Mesendoderm (in vitro differentiated cells): ENCODE measurements at regions not wholly inside any gene's neighbourhood (a gene's known extent, or its start where the extent isn't known, plus 50 kb on each side); places are given as distances from the start of the nearest gene placed in this dataset.

Experiments
- DNase-seq: peaks from one replicate; pipeline ENCODE4 v3.0.0; 2013
- H2AK5ac ChIP-seq: 2 replicates; pipeline ENCODE4 v1.6.1; 2013; ENCODE audit warnings: low read length, inconsistent platforms
- H2BK120ac ChIP-seq: 2 replicates; pipeline ENCODE4 v1.6.1; 2013; ENCODE audit warnings: low read depth, mild to moderate bottlenecking, low read length, moderate library complexity, mixed read lengths
- H2BK15ac ChIP-seq: replicated peaks from 2 replicates; pipeline ENCODE4 v1.6.1; 2013; ENCODE audit warnings: low read depth, mild to moderate bottlenecking, moderate library complexity
- H2BK5ac ChIP-seq: 2 replicates; pipeline ENCODE4 v1.6.1; 2013; ENCODE audit warnings: low read length, inconsistent platforms
- H3K18ac ChIP-seq: 2 replicates; pipeline ENCODE4 v1.6.1; 2013; ENCODE audit warnings: mild to moderate bottlenecking, low read length, mixed read lengths
- H3K23ac ChIP-seq: one replicate; pipeline ENCODE4 v1.6.1; 2013; ENCODE audit warnings: low read length
- H3K27ac ChIP-seq: 2 replicates; pipeline ENCODE4 v1.5.1; 2013; ENCODE audit warnings: low read depth, mild to moderate bottlenecking, inconsistent platforms, low read length, moderate library complexity
- H3K27me3 ChIP-seq: 2 replicates; pipeline ENCODE4 v1.6.1; 2013; ENCODE audit warnings: low read length, control low read depth, mild to moderate bottlenecking, inconsistent platforms; ENCODE audit not compliant: insufficient read depth, poor library complexity
- H3K36me3 ChIP-seq: 2 replicates; pipeline ENCODE4 v1.6.1; 2013; ENCODE audit warnings: low read length, inconsistent platforms; ENCODE audit not compliant: control insufficient read depth, insufficient read depth
- H3K4ac ChIP-seq: one replicate; pipeline ENCODE4 v1.6.1; 2013; ENCODE audit warnings: low read depth, mild to moderate bottlenecking, low read length, moderate library complexity
- H3K4me1 ChIP-seq: 2 replicates; pipeline ENCODE4 v1.6.1; 2013; ENCODE audit warnings: low read depth, low read length, inconsistent platforms; ENCODE audit not compliant: control insufficient read depth
- H3K4me2 ChIP-seq: 2 replicates; pipeline ENCODE4 v1.6.1; 2013; ENCODE audit warnings: low read length
- H3K4me3 ChIP-seq: 2 replicates; pipeline ENCODE4 v1.5.1; 2013; ENCODE audit warnings: mild to moderate bottlenecking, low read length
- H3K56ac ChIP-seq: one replicate; pipeline ENCODE4 v1.6.1; 2013; ENCODE audit warnings: low read length
- H3K79me1 ChIP-seq: 2 replicates; pipeline ENCODE4 v1.6.1; 2013; ENCODE audit warnings: low read length, inconsistent platforms
- H3K79me2 ChIP-seq: 2 replicates; pipeline ENCODE4 v1.6.1; 2013; ENCODE audit warnings: mild to moderate bottlenecking, low read length; ENCODE audit not compliant: control insufficient read depth, insufficient read depth
- H3K9ac ChIP-seq: 2 replicates; pipeline ENCODE4 v1.6.1; 2013; ENCODE audit warnings: low read length, inconsistent platforms
- H4K5ac ChIP-seq: one replicate; pipeline ENCODE4 v1.6.1; 2013; ENCODE audit warnings: low read length
- H4K8ac ChIP-seq: one replicate; pipeline ENCODE4 v1.6.1; 2013; ENCODE audit warnings: low read depth, mild to moderate bottlenecking, control low read depth, low read length, moderate library complexity
- WGBS: extraction: QIAGEN DNeasy Blood & Tissue Kit; methylation state at CpG from one replicate; pipeline ENCODE4 v1.1.7; 2013; ENCODE audit warnings: low lambda C conversion rate, missing lambda C conversion rate; ENCODE audit not compliant: insufficient coverage; ENCODE audit errors: extremely low coverage; 5-methylcytosine and 5-hydroxymethylcytosine counted together

DNA sequence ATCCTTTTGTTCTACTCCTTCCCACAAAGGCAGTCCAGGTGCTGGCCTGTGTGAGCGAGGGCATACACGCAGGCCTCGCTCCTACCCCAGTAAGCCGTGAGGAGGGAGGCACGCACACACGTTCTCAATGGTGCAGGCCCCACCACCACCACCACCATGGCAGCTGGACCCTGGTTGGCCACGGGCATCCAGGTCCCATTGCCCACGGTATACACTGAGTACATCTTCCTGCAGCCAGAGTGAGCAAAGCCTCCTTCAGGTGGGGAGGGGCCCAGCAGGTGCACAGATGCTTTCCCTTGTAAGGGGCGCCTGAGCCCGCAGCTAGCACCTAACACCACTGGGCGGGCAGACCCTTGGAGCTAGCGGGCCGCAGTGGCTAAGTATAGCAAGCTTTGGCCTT is 373.3 kb upstream of the MKI67 start:
- no peak overlapping the region for H3K4me3 ChIP-seq
- no peak overlapping the region for H4K8ac ChIP-seq
- H3K9ac ChIP-seq, result no peak overlapping the region
- no peaks in the 10 kb centered on the region for H3K36me3 ChIP-seq
- no peak overlapping the region for H3K4ac ChIP-seq
- DNase-seq, result no peak
- no peaks in the 10 kb centered on the region for H3K27me3 ChIP-seq
- H3K4me2 ChIP-seq, result no peak overlapping the region
- H2AK5ac ChIP-seq, result no peak overlapping the region
- H4K5ac ChIP-seq, result no peak overlapping the region
- H3K79me1 ChIP-seq, result no peaks in the 10 kb centered on the region
- no peak overlapping the region for H3K18ac ChIP-seq
- H3K4me1 ChIP-seq, result no peaks in the 10 kb centered on the region
- H2BK120ac ChIP-seq, result no peak overlapping the region
- no peak overlapping the region for H2BK5ac ChIP-seq
- H2BK15ac ChIP-seq, result no peak overlapping the region
- H3K27ac ChIP-seq, result no peak overlapping the region
- no peak overlapping the region for H3K56ac ChIP-seq
- WGBS, result no CpG with 5 or more reads among the region's 13 CpGs
- H3K23ac ChIP-seq, result no peak overlapping the region
- no peaks in the 10 kb centered on the region for H3K79me2 ChIP-seq

DNA sequence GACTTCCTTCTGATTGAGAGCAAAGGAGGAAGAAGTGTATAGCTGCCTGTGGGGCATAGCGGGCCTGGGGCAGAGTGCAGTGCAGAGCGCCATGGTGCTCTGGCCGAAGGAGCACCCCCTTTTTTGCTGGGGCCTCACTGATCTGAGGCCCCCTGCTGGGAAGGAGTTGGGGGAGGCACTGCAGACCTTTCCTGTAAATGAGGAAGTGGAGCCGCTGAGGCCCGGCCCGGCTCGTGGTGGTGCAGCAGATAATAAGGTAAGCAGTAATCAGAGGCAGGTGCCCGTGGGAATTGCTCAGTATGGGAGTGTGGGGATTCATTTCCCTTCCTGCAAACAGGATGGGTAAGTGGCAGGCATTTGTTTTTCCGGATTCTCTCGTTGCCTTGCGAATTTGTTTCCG is 373.7 kb upstream of the MKI67 start:
- DNase-seq, result no peak
- H3K23ac ChIP-seq, result no peak overlapping the region
- H2BK120ac ChIP-seq, result no peak overlapping the region
- H2BK5ac ChIP-seq, result no peak overlapping the region
- H3K4me3 ChIP-seq, result no peak overlapping the region
- no peak overlapping the region for H3K18ac ChIP-seq
- H3K27me3 ChIP-seq, result no peaks in the 10 kb centered on the region
- no peaks in the 10 kb centered on the region for H3K36me3 ChIP-seq
- H3K79me2 ChIP-seq, result no peaks in the 10 kb centered on the region
- H3K56ac ChIP-seq, result no peak overlapping the region
- H3K4ac ChIP-seq, result no peak overlapping the region
- no peak overlapping the region for H3K9ac ChIP-seq
- no peak overlapping the region for H3K4me2 ChIP-seq
- no CpG with 5 or more reads among the region's 12 CpGs for WGBS
- no peak overlapping the region for H4K5ac ChIP-seq
- no peak overlapping the region for H3K27ac ChIP-seq
- H4K8ac ChIP-seq, result no peak overlapping the region
- H3K4me1 ChIP-seq, result no peaks in the 10 kb centered on the region
- no peak overlapping the region for H2AK5ac ChIP-seq
- no peaks in the 10 kb centered on the region for H3K79me1 ChIP-seq
- H2BK15ac ChIP-seq, result no peak overlapping the region

DNA sequence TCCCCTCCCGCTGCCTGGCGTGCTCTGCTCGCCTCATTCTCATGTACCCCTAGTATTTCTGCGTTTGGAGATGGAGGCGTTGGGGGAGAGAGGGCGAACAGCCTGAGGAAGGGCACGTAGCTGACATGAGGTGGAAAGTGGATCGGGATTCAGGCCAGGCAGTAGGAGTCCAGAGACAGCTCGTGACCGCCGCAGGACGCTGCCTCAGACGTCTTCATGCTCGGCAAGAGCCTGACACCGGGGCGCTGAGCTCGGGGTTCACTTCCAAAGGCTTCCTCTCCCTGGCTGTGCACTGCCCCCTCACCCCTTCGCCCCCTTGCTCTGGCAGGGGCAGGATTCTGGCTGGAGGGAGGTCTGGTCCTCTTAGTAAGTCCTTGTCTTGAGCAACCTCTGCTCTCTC is 374.4 kb upstream of the MKI67 start:
- H3K79me1 ChIP-seq, result no peaks in the 10 kb centered on the region
- H3K18ac ChIP-seq, result no peak overlapping the region
- no peaks in the 10 kb centered on the region for H3K27me3 ChIP-seq
- H3K4me2 ChIP-seq, result no peak overlapping the region
- H3K4ac ChIP-seq, result no peak overlapping the region
- H2BK120ac ChIP-seq, result no peak overlapping the region
- no peak overlapping the region for H2BK5ac ChIP-seq
- H2BK15ac ChIP-seq, result no peak overlapping the region
- H3K79me2 ChIP-seq, result no peaks in the 10 kb centered on the region
- H3K36me3 ChIP-seq, result no peaks in the 10 kb centered on the region
- no peak for DNase-seq
- no peak overlapping the region for H3K9ac ChIP-seq
- no peak overlapping the region for H3K27ac ChIP-seq
- no peak overlapping the region for H4K8ac ChIP-seq
- H3K56ac ChIP-seq, result no peak overlapping the region
- no peak overlapping the region for H3K23ac ChIP-seq
- H3K4me1 ChIP-seq, result no peaks in the 10 kb centered on the region
- H2AK5ac ChIP-seq, result no peak overlapping the region
- H3K4me3 ChIP-seq, result no peak overlapping the region
- WGBS, result no CpG with 5 or more reads among the region's 18 CpGs
- H4K5ac ChIP-seq, result no peak overlapping the region

DNA sequence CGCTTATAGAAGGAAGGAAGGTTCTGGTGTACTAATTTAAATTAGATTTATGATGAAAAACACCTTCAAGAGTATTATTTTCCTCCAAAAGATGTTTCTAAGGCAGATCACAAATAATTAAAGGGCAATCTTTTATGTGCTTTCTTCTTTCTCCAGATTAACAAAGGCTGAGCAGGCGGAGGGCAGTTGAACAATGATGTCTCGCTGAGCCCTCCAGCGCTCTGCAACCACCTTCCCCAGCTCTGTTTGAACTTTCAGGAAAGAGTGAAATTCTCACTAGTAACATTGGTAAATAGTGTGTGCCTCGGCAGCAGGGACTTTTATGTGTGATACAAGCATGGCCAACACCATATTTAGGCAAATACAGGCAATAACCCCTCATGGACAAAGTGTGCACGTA is 379.1 kb upstream of the MKI67 start:
- H3K79me1 ChIP-seq, result no peaks in the 10 kb centered on the region
- H3K27me3 ChIP-seq, result no peaks in the 10 kb centered on the region
- H3K79me2 ChIP-seq, result no peaks in the 10 kb centered on the region
- H2BK120ac ChIP-seq, result no peak overlapping the region
- no peak overlapping the region for H3K23ac ChIP-seq
- no peak overlapping the region for H3K4me2 ChIP-seq
- no peak overlapping the region for H2AK5ac ChIP-seq
- no peak for DNase-seq
- no peak overlapping the region for H4K5ac ChIP-seq
- no peak overlapping the region for H3K9ac ChIP-seq
- no peak overlapping the region for H2BK15ac ChIP-seq
- H4K8ac ChIP-seq, result no peak overlapping the region
- H3K27ac ChIP-seq, result no peak overlapping the region
- no peak overlapping the region for H2BK5ac ChIP-seq
- no peak overlapping the region for H3K4ac ChIP-seq
- WGBS, result no CpG with 5 or more reads among the region's 6 CpGs
- no peak overlapping the region for H3K18ac ChIP-seq
- H3K4me3 ChIP-seq, result no peak overlapping the region
- no peaks in the 10 kb centered on the region for H3K36me3 ChIP-seq
- no peak overlapping the region for H3K56ac ChIP-seq
- no peaks in the 10 kb centered on the region for H3K4me1 ChIP-seq

DNA sequence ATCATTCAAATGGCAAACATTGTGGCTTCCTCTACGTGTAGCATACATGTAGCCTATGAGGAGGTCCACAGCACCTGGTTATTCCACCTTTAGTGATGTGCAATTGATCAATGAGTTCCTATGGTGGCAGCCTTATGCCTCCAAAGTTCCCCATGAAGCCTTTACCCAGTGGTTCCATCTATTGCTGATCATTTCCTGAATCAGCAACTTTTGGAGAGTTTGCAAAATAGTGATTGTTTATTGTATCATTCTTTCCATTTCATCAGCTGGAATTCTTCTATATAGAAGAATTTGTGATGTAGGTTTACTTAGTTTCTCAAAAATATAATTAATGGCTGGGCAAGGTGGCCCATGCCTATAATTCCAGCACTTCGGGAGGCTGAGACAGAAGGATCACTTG is 380.2 kb upstream of the MKI67 start:
- no peak for DNase-seq
- Histone ChIP-seq H3K23ac (no peak overlapping the region), H4K8ac (no peak overlapping the region), H2BK15ac (no peak overlapping the region), H4K5ac (no peak overlapping the region), H3K27ac (no peak overlapping the region), H3K27me3 (no peaks in the 10 kb centered on the region), H3K79me2 (no peaks in the 10 kb centered on the region), H2BK120ac (no peak overlapping the region), H3K18ac (no peak overlapping the region), H3K4me2 (no peak overlapping the region), H3K4me1 (no peaks in the 10 kb centered on the region), H3K36me3 (no peaks in the 10 kb centered on the region), H2BK5ac (no peak overlapping the region), H3K4ac (no peak overlapping the region), H3K9ac (no peak overlapping the region), H3K4me3 (no peak overlapping the region), H3K56ac (no peak overlapping the region), H3K79me1 (no peaks in the 10 kb centered on the region), H2AK5ac (no peak overlapping the region)
- WGBS, result no CpG with 5 or more reads among the region's 2 CpGs

DNA sequence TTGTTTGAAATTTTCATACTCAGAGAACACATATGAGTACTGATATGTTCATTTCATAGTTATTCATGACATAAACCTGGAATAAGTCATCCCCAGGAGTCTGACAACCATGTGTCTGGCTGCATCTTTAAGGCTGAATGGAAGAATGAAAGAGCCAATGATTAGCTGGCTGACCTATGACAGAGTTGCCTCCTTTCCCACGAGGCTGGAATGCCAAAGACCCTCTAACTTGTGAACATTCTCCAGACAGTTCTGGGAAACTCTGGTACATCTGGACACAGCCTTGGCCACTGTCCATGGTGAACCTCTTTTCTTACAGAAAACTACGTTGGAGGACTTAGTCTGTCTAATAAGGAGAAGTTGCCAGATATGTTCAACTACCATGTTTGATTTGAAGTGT is 380.8 kb upstream of the MKI67 start:
- no peaks in the 10 kb centered on the region for H3K79me2 ChIP-seq
- no peaks in the 10 kb centered on the region for H3K27me3 ChIP-seq
- H2BK120ac ChIP-seq, result no peak overlapping the region
- H3K4me1 ChIP-seq, result no peaks in the 10 kb centered on the region
- H3K4me3 ChIP-seq, result no peak overlapping the region
- H3K27ac ChIP-seq, result no peak overlapping the region
- no peak overlapping the region for H2BK5ac ChIP-seq
- H2AK5ac ChIP-seq, result no peak overlapping the region
- no peak overlapping the region for H2BK15ac ChIP-seq
- H3K36me3 ChIP-seq, result no peaks in the 10 kb centered on the region
- no CpG with 5 or more reads among the region's 2 CpGs for WGBS
- no peak overlapping the region for H3K18ac ChIP-seq
- H3K23ac ChIP-seq, result no peak overlapping the region
- no peak overlapping the region for H4K5ac ChIP-seq
- no peak overlapping the region for H4K8ac ChIP-seq
- H3K4ac ChIP-seq, result no peak overlapping the region
- no peak overlapping the region for H3K4me2 ChIP-seq
- no peak for DNase-seq
- H3K9ac ChIP-seq, result no peak overlapping the region
- H3K79me1 ChIP-seq, result no peaks in the 10 kb centered on the region
- no peak overlapping the region for H3K56ac ChIP-seq
